ENCODE measurements at regions not wholly inside any gene's neighbourhood (a gene's known extent, or its start where the extent isn't known, plus 50 kb on each side); places are given as distances from the start of the nearest gene placed in this dataset.

GRCh38 chr13:76745261-76746200 is 140.7 kb downstream of the KCTD12 start:
- no peak for FAIRE-seq

- no peak for FAIRE-seq
Observed at GRCh38 chr13:76741624-76742023, 144.6 kb downstream of the KCTD12 start.

DNA sequence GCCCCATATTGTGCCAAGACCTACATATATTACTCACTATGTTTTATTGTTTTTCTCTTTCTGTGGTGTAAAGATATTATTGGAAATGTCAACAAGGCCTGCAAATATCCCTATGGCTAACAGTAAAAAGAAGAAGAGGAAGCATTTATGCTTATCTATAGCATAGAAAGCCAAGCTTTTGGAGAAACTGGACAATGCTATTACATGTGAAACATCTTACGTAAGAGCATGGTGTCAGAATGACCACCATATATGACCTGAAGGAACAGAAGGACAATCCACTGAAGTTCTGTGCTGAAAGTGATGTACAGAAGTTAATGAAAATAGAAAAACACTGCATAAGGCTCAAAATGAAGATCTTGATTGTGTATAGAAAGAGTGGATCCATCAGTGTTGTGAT is 145.2 kb downstream of the KCTD12 start:
- FAIRE-seq: no peak

- no peak for FAIRE-seq
Observed at GRCh38 chr13:76738616-76739015, 147.6 kb downstream of the KCTD12 start.

GRCh38 chr13:76737526-76737925 is 148.7 kb downstream of the KCTD12 start:
- FAIRE-seq: no peak

GRCh38 chr13:76735641-76736040 is 150.6 kb downstream of the KCTD12 start:
- FAIRE-seq: no peak

- FAIRE-seq: no peak
Observed at GRCh38 chr13:76733671-76734070, 152.5 kb downstream of the KCTD12 start.

GRCh38 chr13:76732367-76732766 is 153.8 kb downstream of the KCTD12 start:
- no peak for FAIRE-seq

DNA sequence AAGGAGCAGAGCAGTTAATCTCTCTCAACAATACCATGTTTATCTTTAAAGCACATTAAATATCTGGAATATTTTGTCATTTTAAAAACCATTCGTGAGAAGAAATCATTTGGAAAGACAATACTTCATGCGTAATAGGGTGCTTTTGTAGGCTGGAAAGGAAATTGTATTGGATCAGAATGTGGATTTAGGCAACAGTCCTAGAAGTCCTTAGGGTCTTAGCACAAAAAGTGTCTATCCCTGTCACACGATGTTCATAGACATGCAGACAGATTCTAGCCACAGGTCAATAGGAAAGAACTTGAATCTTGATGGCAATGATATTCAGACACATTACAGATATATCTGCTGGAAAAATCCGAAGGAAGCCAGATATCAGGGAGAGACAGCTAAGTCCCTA is 156.0 kb downstream of the KCTD12 start:
- no peak for FAIRE-seq

GRCh38 chr13:76729691-76730090 is 156.5 kb downstream of the KCTD12 start:
- FAIRE-seq: no peak

GRCh38 chr13:76725896-76726295 is 160.3 kb downstream of the KCTD12 start:
- FAIRE-seq: no peak

- no peak for FAIRE-seq
Observed at GRCh38 chr13:76725211-76725610, 161.0 kb downstream of the KCTD12 start.

GRCh38 chr13:76724421-76724820 is 161.8 kb downstream of the KCTD12 start:
- no peak for FAIRE-seq

GRCh38 chr13:76723551-76724232 is 162.5 kb downstream of the KCTD12 start:
- no peak for FAIRE-seq

GRCh38 chr13:76722782-76723181 is 163.4 kb downstream of the KCTD12 start:
- FAIRE-seq: no peak

- no peak for FAIRE-seq
Observed at GRCh38 chr13:76720821-76721220, 165.4 kb downstream of the KCTD12 start.

DNA sequence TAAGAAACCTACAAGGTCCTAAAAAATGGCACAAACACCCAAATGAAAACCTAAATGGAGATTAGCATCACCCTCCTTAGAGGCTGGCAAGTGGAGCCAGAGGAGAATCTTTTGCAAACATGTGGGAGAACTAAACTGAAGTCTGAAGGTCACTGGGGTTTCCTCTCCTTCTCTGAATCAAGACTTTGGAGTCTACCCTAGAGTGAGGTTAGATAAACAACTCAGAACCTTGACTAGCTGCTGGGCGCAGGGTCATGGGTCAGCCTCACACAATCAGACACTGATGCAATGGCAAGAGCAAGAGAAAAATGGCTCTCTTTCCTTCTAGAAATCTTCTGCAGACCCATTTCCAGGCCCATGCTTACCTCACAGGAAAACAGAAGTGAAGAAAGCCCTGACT is 165.8 kb downstream of the KCTD12 start:
- no peak for FAIRE-seq

DNA sequence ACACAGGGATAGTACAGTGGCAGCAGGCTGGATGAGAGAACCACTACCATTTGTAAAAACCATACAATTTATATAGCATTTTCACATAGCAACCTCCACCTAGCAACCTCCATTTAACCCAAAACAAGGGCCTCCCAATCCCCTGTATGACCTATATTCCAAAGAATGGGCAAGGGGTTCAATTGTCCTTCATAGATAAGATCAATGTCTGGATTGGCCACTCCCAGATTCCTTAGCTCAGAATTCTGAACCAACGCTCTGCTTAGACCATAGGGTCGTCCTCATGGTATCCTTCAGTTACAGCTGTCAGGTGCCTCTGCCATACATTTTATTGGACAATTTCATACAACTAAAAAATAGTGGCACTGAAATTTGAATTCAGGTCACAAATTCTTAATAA is 166.2 kb downstream of the KCTD12 start:
- FAIRE-seq: no peak

- no peak for FAIRE-seq
Observed at GRCh38 chr13:76717092-76717491, 169.1 kb downstream of the KCTD12 start.

GRCh38 chr13:76715621-76716020 is 170.6 kb downstream of the KCTD12 start:
- FAIRE-seq: no peak

GRCh38 chr13:76715075-76715474 is 171.1 kb downstream of the KCTD12 start:
- FAIRE-seq: no peak

DNA sequence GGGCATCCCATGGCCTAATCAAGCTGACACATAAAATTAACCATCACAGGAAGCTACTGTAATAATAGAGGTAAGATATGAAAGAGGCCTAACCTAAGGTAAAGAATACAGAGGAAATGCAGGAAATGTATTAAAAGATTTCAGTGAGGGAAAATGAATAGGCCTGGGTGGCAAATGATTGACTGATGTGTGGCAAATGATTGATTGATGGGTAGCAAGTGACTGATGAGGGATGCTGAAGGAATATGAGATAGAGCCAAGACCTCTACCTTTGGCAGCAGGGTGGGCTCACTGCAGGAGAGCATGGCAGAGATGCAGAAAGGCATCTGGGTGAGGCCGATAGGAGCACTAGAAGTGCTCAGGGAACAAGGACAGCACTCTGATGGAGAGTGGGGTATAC is 172.9 kb downstream of the KCTD12 start:
- FAIRE-seq: no peak

DNA sequence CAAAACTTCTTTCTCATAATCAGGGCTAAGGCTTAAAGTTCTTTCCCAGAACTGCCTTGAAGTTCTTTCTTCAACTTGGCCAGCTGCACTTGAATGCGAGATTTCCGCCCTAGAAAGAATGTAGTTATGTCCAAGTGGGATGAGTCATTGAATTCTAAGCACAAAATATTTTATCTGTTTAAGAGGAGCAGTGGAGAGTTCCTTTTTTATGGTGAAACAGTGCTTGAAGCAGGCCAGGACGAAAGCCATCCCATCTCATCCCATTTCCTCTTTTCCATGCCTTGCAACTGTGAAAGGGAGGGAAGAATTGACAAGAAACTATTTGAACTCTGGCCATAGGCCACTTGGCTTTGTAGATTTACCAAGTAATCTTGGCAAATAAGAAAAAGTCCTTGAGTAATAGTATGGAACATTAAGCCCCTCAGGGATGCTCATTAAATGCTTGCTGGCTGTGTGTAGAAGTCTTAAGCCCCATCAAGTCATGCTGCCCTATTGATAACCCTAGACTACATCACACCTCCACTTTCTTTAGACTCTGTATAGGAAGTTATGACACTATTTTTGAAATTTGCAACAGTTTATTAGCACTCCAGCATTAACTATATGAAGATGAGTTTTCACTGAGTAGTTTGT is 174.5 kb downstream of the KCTD12 start:
- FAIRE-seq: no peak

GRCh38 chr13:76709851-76710250 is 176.4 kb downstream of the KCTD12 start:
- FAIRE-seq: no peak

Data from A204.1 (cell line).